Kidney (tissue), 13 donors: ENCODE measurements at regions not wholly inside any gene's neighbourhood (a gene's known extent, or its start where the extent isn't known, plus 50 kb on each side); places are given as distances from the start of the nearest gene placed in this dataset.

Source experiments
- DNase-seq, 5 donors: peaks; one replicate each; pipeline ENCODE4 v3.0.0-alpha.2; 2013 to 2020
- FAIRE-seq: peaks from 2 replicates; lab custom pipeline; 2012; peaks lifted over from hg19 to GRCh38; lab: Jason Lieb, UNC
- H3K27ac ChIP-seq, 2 donors: one replicate each; pipeline ENCODE4 v1.7.0; 2013; ENCODE audit warnings: low read depth in 2 of 2, low read length in 2 of 2, inconsistent platforms in 1 of 2
- H3K27me3 ChIP-seq: one replicate; pipeline ENCODE4 v1.7.1; 2013; ENCODE audit warnings: low read length, inconsistent platforms; ENCODE audit not compliant: control insufficient read depth, insufficient read depth
- H3K36me3 ChIP-seq, 3 donors: one replicate each; pipeline versions ENCODE4 v1.7.0 to v1.7.1; 2013; ENCODE audit warnings: low read length in 3 of 3, control low read depth in 1 of 3, inconsistent platforms in 1 of 3; ENCODE audit not compliant: insufficient read depth in 3 of 3, control insufficient read depth in 2 of 3
- H3K4me1 ChIP-seq, 3 donors: one replicate each; pipeline versions ENCODE4 v1.7.0 to v1.7.1; 2013; ENCODE audit warnings: low read length in 3 of 3, inconsistent platforms in 1 of 3, low read depth in 1 of 3; ENCODE audit not compliant: control insufficient read depth in 2 of 3, insufficient read depth in 2 of 3
- H3K4me3 ChIP-seq, 3 donors: one replicate each; pipeline versions ENCODE4 v1.7.0 to v1.8.1; 2013; ENCODE audit warnings: low read length in 3 of 3, control low read depth in 1 of 3, inconsistent platforms in 1 of 3
- H3K9ac ChIP-seq, 3 donors: one replicate each; pipeline versions ENCODE4 v1.7.0 to v1.7.1; 2013; ENCODE audit warnings: low read length in 3 of 3, control low read depth in 1 of 3, inconsistent platforms in 1 of 3
- H3K9me3 ChIP-seq, 3 donors: one replicate each; pipeline versions ENCODE4 v1.7.0 to v1.7.1; 2013; ENCODE audit warnings: low read length in 3 of 3, control low read depth in 1 of 3, inconsistent platforms in 1 of 3; ENCODE audit not compliant: control insufficient read depth in 2 of 3, insufficient read depth in 1 of 3
- CTCF ChIP-seq: IDR thresholded peaks from 3 replicates; pipeline ENCODE4 v1.5.1; 2012; ENCODE audit warnings: mild to moderate bottlenecking, moderate library complexity, borderline replicate concordance; ENCODE audit not compliant: insufficient read depth; ENCODE audit errors: extremely low read depth
- intact Hi-C: fragments of 100-400 bp; cut with DNase I; formaldehyde crosslinking; loops from one replicate; pipeline ENCODE4 v1.11.1; 2022
- donor health status: control.
- donor health status: control.
- donor health status: control.
- donor health status: control.
- donor health status: control.
- donor health status: DM: yes; HTN: yes; CAD: no.
- donor health status: Normal renal cell carcinoma (clear cell type).

- no peak for FAIRE-seq
- intact Hi-C loops: no loop called here
- H3K4me3 ChIP-seq: no peak overlapping the region
- DNase-seq: peak in 2 of 5 donors; percentile 5 to 20
- no peak overlapping the region for H3K9ac ChIP-seq
- H3K36me3 ChIP-seq: no peaks in the 10 kb centered on the region
- H3K27me3 ChIP-seq: no peaks in the 10 kb centered on the region
- no peak overlapping the region for H3K27ac ChIP-seq
- no peaks in the 10 kb centered on the region for H3K4me1 ChIP-seq
- no peak for TF ChIP-seq CTCF
- H3K9me3 ChIP-seq: peaks cover 0 to 4% (median 0%) of the 10 kb centered on the region in 3 donors
Measured at GRCh38 chr10:47240173-47240572, 59.8 kb upstream of the GDF10 start.

GRCh38 chr10:47241256-47241655, 58.7 kb upstream of the GDF10 start:
- H3K4me3 ChIP-seq: no peak overlapping the region
- H3K27me3 ChIP-seq: no peaks in the 10 kb centered on the region
- FAIRE-seq (no peak), DNase-seq (peak in 1 of 5 donors; percentile 3)
- intact Hi-C loops: no loop called here
- H3K4me1 ChIP-seq: no peaks in the 10 kb centered on the region
- H3K9ac ChIP-seq: no peak overlapping the region
- peaks cover 0 to 4% (median 0%) of the 10 kb centered on the region in 3 donors for H3K9me3 ChIP-seq
- TF ChIP-seq CTCF: no peak
- H3K27ac ChIP-seq: no peak overlapping the region
- no peaks in the 10 kb centered on the region for H3K36me3 ChIP-seq

- no peak overlapping the region for H3K27ac ChIP-seq
- H3K9me3 ChIP-seq: no peaks in the 10 kb centered on the region
- intact Hi-C loops: no loop called here
- no peaks in the 10 kb centered on the region for H3K27me3 ChIP-seq
- H3K9ac ChIP-seq: no peak overlapping the region
- peak in 1 of 5 donors; percentile 4 for DNase-seq
- H3K36me3 ChIP-seq: no peaks in the 10 kb centered on the region
- TF ChIP-seq CTCF: no peak
- no peak overlapping the region for H3K4me3 ChIP-seq
- no peaks in the 10 kb centered on the region for H3K4me1 ChIP-seq
- FAIRE-seq: no peak
Measured at GRCh38 chr10:47241946-47242867, 57.8 kb upstream of the GDF10 start.
